B cell (primary cell): ENCODE measurements at regions not wholly inside any gene's neighbourhood (a gene's known extent, or its start where the extent isn't known, plus 50 kb on each side); places are given as distances from the start of the nearest gene placed in this dataset.

ENCODE experiments used
- ATAC-seq: fragments of 200-7000 bp; cut with Tn5 transposase; one replicate; pipeline ENCODE4 v1.10.0; 2021; ENCODE audit warnings: low read depth, mild to moderate bottlenecking, moderate number of reproducible peaks, moderate library complexity
- CTCF ChIA-PET: fragments of 350-600 bp; sonication (Branson Sonifier 250); formaldehyde crosslinking; loops from one replicate; lab custom pipeline; 2021; ENCODE audit warnings: antibody characterized with exemption, inconsistent platforms; lab: Charles Lee
- POLR2A ChIA-PET: fragments of 350-600 bp; sonication (Branson Sonifier 250); formaldehyde crosslinking; loops from one replicate; lab custom pipeline; 2021; ENCODE audit warnings: antibody characterized with exemption; lab: Charles Lee
- DNase-seq: peaks from one replicate; pipeline ENCODE4 v3.0.0; 2013
- H2AFZ ChIP-seq: 2 replicates; pipeline ENCODE4 v1.6.1; 2012; ENCODE audit warnings: mild to moderate bottlenecking, low read depth, low read length; ENCODE audit not compliant: insufficient read depth, poor library complexity, severe bottlenecking
- H3K27ac ChIP-seq, 2 donors: 1 replicate in 1 of 2; 2 replicates in 1 of 2; pipeline ENCODE4 v1.5.1; 2012 to 2013; ENCODE audit warnings: low read length in 2 of 2, mild to moderate bottlenecking in 2 of 2, moderate library complexity in 1 of 2
- H3K27me3 ChIP-seq, 4 experiments: fragments of 200-600 bp in 1 of 4; sonication (generic) in 1 of 4; replicated peaks in 1 of 4; 1 replicate in 2 of 4; 2 replicates in 2 of 4; pipeline versions ENCODE4 v1.6.1 to v1.7.0; 2013 to 2016; ENCODE audit warnings: low read length in 3 of 4, mild to moderate bottlenecking in 2 of 4, mixed read lengths in 1 of 4, moderate library complexity in 1 of 4; ENCODE audit not compliant: insufficient read depth in 4 of 4, control insufficient read depth in 3 of 4; ENCODE audit errors: control extremely low read depth in 1 of 4
- H3K36me3 ChIP-seq, 2 experiments: replicated peaks in 1 of 2; 1 replicate in 1 of 2; 2 replicates in 1 of 2; pipeline versions ENCODE4 v1.6.1 to v1.7.1; 2013; ENCODE audit warnings: low read length in 1 of 2; ENCODE audit not compliant: insufficient read depth in 2 of 2, control insufficient read depth in 1 of 2; ENCODE audit errors: control extremely low read depth in 1 of 2, extremely low read depth in 1 of 2
- H3K4me1 ChIP-seq, 2 donors: fragments of 200-600 bp in 1 of 2; sonication (generic) in 1 of 2; 1 replicate in 1 of 2; 2 replicates in 1 of 2; pipeline versions ENCODE4 v1.5.1 to v1.6.1; 2013 to 2017; ENCODE audit warnings: low read length in 2 of 2; ENCODE audit not compliant: control insufficient read depth in 2 of 2, insufficient read depth in 2 of 2
- H3K4me2 ChIP-seq: replicated peaks from 2 replicates; pipeline ENCODE3; 2012; ENCODE audit warnings: mild to moderate bottlenecking, low read depth, low read length; ENCODE audit not compliant: poor library complexity, severe bottlenecking
- H3K4me3 ChIP-seq, 5 experiments: fragments of 200-600 bp in 1 of 5; sonication (generic) in 1 of 5; 1 replicate in 3 of 5; 2 replicates in 2 of 5; pipeline versions ENCODE4 v1.5.1 to v1.7.0; 2011 to 2016; ENCODE audit warnings: low read length in 4 of 5, mild to moderate bottlenecking in 4 of 5, low read depth in 2 of 5, control low read depth in 1 of 5, moderate library complexity in 1 of 5; ENCODE audit not compliant: insufficient read depth in 1 of 5; ENCODE audit errors: control extremely low read depth in 1 of 5, extremely low read depth in 1 of 5
- H3K79me2 ChIP-seq: fragments of 200-600 bp; sonication (generic); one replicate; pipeline ENCODE4 v1.6.0; 2016; ENCODE audit warnings: low read length; ENCODE audit not compliant: control insufficient read depth, insufficient read depth
- H3K9ac ChIP-seq: fragments of 200-600 bp; sonication (generic); 2 replicates; pipeline ENCODE4 v1.6.1; 2017; ENCODE audit warnings: mild to moderate bottlenecking, low read length, moderate library complexity
- H3K9me3 ChIP-seq, 3 donors: one replicate each; pipeline versions ENCODE4 v1.6.1 to v1.7.1; 2013; ENCODE audit warnings: low read length in 2 of 3; ENCODE audit not compliant: control insufficient read depth in 2 of 3, insufficient read depth in 1 of 3; ENCODE audit errors: control extremely low read depth in 1 of 3
- H4K20me1 ChIP-seq: 2 replicates; pipeline ENCODE4 v1.6.0; 2012; ENCODE audit warnings: mild to moderate bottlenecking, low read length; ENCODE audit not compliant: insufficient read depth, control insufficient read depth, poor library complexity, severe bottlenecking
- H3K27ac Mint-ChIP-seq: one replicate; pipeline ENCODE4 v1.8.0; 2021; ENCODE audit warnings: mixed read lengths
- H3K27me3 Mint-ChIP-seq: one replicate; pipeline ENCODE4 v1.8.0; 2021; ENCODE audit warnings: mixed read lengths
- H3K4me1 Mint-ChIP-seq: one replicate; pipeline ENCODE4 v1.8.0; 2021; ENCODE audit warnings: mixed read lengths
- H3K4me3 Mint-ChIP-seq: one replicate; pipeline ENCODE4 v1.8.0; 2021; ENCODE audit warnings: mixed read lengths
- H3K9me3 Mint-ChIP-seq: one replicate; pipeline ENCODE4 v1.8.0; 2022; ENCODE audit warnings: mixed read lengths; ENCODE audit not compliant: insufficient read depth
- CTCF ChIP-seq: fragments of 200-600 bp; IDR thresholded peaks from one replicate; pipeline ENCODE4 v1.8.0; 2022; ENCODE audit warnings: antibody characterized with exemption, mild to moderate bottlenecking
- WGBS: methylation state at CpG from one replicate; pipeline ENCODE4 v1.1.5; 2013; ENCODE audit warnings: missing lambda C conversion rate; ENCODE audit not compliant: insufficient coverage; 5-methylcytosine and 5-hydroxymethylcytosine counted together
- intact Hi-C: fragments of 100-400 bp; cut with micrococcal nuclease; formaldehyde crosslinking; loops from one replicate; pipeline ENCODE4 v1.10.0; 2022

DNA sequence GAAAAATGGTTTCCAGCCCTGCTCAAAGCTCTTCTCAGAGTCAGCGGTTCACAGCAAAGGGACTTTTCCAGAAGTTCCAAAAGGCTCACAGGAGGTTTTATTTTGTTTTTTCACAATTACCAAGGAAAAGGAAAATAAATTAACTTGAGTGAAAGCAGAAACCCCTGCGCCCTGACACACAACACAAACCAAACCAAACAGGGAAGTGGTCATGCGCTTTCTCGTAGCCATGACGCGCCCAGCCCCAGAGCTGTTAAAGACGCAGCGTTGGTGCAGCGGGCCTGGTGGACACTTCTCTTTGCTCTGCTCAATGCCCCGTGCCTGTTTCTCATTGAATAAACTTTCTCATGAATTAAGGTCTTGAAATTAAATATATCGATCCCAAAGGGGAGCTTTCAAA, 134.4 kb upstream of the LYZL2 start:
- Histone ChIP-seq H3K36me3 (no peaks in the 10 kb centered on the region), H3K27ac (no peak overlapping the region), H3K9me3 (peaks cover 0 to 12% (median 0%) of the 10 kb centered on the region in 3 donors), H3K79me2 (no peaks in the 10 kb centered on the region), H4K20me1 (no peaks in the 10 kb centered on the region), H3K4me3 (no peak overlapping the region), H3K9ac (no peak overlapping the region), H3K27me3 (no peaks in the 10 kb centered on the region), H3K4me2 (no peak overlapping the region), H3K4me1 (no peaks in the 10 kb centered on the region), H2AFZ (no peak overlapping the region)
- no peak overlapping the region for H3K4me3 Mint-ChIP-seq
- TF ChIP-seq CTCF, result no peak
- ChIA-PET CTCF (interaction anchor here (0.6 to 1.2 kb wide), 2 partner anchors 1046 to 1048 kb away, joined by 3 read pairs; no protein-coding TSS in a partner anchor), POLR2A (no interaction called here)
- H3K27ac Mint-ChIP-seq, result no peak overlapping the region
- 30% methylated on average over 7 of the region's 11 CpGs for WGBS
- intact Hi-C loops, result no loop called here
- H3K27me3 Mint-ChIP-seq, result no peaks in the 10 kb centered on the region
- H3K9me3 Mint-ChIP-seq, result peaks cover 2% of the 10 kb centered on the region
- no peaks in the 10 kb centered on the region for H3K4me1 Mint-ChIP-seq
- DNase-seq (no peak), ATAC-seq (no peak)

GRCh38 chr10:30762620-30763019, 133.1 kb upstream of the LYZL2 start:
- intact Hi-C loops, result no loop called here
- WGBS, result 76% methylated on average over 2 of the region's 2 CpGs
- Histone ChIP-seq H3K79me2 (no peaks in the 10 kb centered on the region), H3K4me3 (no peak overlapping the region), H3K27ac (no peak overlapping the region), H3K36me3 (no peaks in the 10 kb centered on the region), H3K9ac (no peak overlapping the region), H3K9me3 (peaks cover 0 to 9% (median 0%) of the 10 kb centered on the region in 3 donors), H3K27me3 (no peaks in the 10 kb centered on the region), H2AFZ (no peak overlapping the region), H3K4me2 (no peak overlapping the region), H3K4me1 (no peaks in the 10 kb centered on the region), H4K20me1 (no peaks in the 10 kb centered on the region)
- ChIA-PET CTCF (no interaction called here), POLR2A (no interaction called here)
- no peaks in the 10 kb centered on the region for H3K4me1 Mint-ChIP-seq
- no peaks in the 10 kb centered on the region for H3K9me3 Mint-ChIP-seq
- H3K4me3 Mint-ChIP-seq, result no peak overlapping the region
- TF ChIP-seq CTCF, result no peak
- no peaks in the 10 kb centered on the region for H3K27me3 Mint-ChIP-seq
- DNase-seq, result no peak
- no peak for ATAC-seq
- H3K27ac Mint-ChIP-seq, result no peak overlapping the region
